HG03354 (cell line): ENCODE measurements at regions not wholly inside any gene's neighbourhood (a gene's known extent, or its start where the extent isn't known, plus 50 kb on each side); places are given as distances from the start of the nearest gene placed in this dataset.
"Not testable (repeated sequence)": the region's sequence is repeated elsewhere in the genome, so short reads cannot be mapped to it uniquely, and the experiment has no call there.

ENCODE experiments used
- ATAC-seq: cut with Tn5 transposase; IDR thresholded peaks from one replicate; pipeline ENCODE4 v1.9.1; 2021; ENCODE audit warnings: mild to moderate bottlenecking; ENCODE audit not compliant: unreplicated experiment, poor library complexity, severe bottlenecking

DNA sequence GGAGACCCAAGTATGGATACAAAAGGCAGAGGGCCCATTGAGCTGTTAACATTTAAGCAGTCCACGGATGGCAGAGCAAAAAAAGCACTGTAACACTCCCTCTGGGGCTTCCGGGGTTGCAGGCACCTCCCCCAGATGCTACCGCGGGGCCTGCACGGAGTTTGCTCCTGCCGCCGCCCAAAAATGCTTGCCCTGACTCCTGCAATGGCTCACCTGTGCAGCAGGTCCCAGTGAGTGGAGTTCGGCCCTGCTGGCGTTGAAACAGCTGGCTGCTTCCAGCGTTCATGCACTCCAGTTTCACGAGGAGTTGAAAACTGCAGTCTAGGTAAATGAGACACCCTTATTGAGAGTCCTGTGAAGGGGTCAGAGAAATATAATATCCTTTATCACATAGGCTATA, 832.8 kb downstream of the NCAM2 start:
- no peak for ATAC-seq

DNA sequence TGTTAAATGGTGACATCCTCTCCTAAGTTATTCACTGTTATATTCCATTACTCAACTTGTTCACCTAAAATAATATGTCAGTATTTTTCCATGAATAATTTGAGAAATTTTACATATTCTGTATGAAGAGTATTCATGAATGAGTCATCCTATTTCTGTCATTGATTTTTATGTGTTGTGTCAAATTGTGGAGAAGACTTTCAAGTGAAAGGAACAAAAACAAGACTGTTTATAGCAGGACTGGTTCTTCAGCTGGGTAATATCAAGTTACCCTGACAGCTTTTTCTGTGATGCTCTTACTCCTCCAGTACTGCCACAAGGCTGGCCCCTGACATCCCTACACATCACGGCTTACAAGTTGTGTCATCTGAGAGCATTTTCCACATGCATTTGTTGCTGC, 847.7 kb downstream of the NCAM2 start:
- ATAC-seq, result no peak

DNA sequence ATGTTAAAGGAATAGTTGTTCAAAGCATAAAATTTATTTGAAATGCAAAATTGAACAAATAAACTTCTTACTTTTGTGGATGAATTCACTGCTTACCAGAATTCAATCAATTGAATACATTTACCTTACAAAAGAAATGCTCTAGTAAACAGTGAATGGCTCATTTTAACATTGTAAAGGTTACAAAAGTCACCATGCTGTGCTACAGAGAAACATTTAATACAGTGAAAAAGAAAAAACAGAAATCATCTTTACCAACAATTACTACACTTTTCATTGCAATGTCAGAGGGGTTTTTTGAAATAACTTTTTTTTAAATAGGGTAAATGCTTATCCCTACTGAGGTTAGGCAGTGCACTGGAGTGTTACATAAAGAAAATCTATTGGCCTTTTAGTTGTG, 853.0 kb downstream of the NCAM2 start:
- ATAC-seq, result no peak

DNA sequence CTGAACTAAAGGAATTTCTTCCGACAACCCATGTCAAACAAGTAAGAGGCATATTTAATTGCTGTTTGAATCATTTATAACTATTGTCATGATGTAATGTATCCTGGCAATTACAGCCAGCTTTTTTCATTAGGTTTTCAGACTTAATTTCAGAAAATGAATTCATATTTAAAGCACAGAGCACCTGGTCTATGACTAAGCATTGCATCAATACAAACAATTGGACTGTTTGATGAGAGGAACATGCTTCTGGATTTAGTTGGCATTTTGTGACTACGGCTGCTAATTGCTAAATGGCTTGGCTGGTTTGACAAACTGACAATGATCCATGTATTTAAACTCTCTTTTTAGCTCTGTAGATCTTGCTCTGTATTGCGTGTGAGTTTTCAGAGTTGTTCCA, 853.4 kb downstream of the NCAM2 start:
- ATAC-seq, result no peak

DNA sequence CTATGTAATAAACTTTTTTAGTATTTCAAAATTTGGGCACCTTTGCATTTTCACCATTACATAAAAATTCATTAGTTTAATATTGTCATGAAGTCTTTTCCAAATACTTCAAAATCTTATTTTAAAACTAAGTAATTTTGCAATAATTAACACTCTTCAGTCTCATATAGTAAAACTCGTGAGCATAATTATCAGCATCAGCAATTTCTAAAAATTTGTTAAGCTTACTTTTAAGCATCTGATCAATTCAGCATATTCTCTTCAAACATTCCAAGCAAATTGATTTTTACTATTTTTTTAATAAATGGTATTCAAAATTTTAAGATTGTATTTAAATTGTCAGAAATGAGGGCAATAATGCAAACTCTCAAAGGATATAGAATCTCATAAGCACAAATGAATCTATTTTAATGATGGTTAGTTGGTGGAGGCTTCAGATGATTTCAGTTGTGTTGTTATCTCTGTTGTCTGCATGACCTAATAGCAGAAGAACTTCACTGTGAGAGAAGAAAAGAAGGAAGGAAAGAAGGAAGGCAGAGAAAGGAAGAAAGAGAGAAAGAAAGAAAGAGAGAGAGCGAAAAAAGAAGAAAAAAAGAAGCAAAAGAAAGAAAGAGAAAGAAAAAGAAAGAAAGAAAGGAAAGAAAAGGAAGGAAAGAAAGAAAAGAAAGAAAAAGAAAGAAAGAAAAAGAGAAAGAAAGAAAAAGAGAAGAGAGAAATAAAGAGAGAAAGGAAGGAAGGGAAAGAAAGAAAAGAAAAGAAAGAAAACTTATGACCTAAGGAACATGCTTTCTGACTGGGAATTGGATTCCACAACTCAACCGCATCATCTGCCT, 860.5 kb downstream of the NCAM2 start:
- no peak for ATAC-seq

DNA sequence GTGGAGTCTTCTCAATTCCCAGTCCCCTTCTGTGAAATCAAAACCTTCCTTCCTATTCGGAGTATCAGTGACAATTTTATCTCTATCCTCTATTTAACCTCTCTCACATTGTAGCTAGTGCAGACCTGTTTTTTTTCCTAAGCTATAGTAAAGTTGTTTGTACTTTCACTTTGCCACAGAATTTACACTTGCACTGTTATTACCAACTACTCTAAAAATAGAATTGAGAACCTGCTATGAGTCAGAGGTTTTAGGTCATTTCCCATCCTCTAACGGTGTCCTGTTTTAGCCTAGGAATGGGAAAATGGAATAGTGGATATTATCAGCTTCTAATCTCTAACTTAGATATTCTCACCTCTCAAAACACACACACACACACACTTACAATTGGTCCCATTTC, 862.7 kb downstream of the NCAM2 start:
- ATAC-seq, result no peak

DNA sequence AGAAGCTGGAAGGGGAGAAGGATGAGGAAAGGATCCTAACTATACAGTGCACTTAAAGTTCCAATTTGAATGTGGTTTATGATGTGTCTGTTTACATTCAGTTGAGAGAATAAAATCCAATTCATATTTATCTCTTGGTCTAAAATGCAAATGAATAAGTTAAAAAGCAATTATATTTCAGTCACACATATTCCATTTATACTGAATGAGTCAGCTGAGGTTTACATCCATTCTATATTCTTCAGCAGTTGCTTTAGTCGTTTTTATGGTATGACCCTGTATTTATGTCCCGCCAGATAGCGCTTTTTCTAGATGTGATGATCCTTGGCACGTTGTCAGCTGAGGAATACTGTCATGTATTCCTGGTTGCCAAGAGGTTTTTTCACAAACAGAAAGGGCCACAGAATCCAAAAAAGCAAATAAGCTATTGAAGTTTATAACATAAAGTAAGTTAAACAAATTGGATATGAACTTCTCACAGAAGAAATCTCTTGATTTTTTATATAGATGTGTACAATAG, 866.2 kb downstream of the NCAM2 start:
- no peak for ATAC-seq

DNA sequence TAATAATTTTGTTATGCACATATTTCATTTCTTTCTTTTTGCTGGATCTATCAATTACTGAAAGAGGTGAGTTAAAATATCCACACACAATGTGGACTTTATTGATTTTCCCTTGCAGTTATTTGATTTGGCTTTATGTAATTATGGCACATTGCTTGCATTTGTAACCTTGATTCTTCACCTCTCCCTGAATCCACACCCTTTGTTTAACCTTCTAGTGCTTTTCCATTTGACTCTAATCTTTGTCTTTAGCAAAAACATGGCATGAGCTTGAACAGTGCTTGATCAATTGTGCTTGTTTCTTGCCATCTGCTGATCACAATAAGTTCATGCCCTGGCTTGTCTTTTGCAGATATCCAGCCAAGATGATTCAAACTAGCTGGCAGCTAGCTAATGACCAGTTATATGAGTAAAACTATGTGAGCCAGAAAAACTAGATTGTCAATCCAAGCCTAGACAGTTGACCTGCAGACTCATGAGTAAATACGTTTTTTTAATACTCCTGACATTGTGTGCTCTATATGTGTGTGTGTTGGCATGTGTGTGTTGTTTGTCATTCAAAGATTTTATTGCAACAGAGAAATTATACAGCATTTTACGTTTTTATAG, 899.2 kb downstream of the NCAM2 start:
- ATAC-seq, result no peak

DNA sequence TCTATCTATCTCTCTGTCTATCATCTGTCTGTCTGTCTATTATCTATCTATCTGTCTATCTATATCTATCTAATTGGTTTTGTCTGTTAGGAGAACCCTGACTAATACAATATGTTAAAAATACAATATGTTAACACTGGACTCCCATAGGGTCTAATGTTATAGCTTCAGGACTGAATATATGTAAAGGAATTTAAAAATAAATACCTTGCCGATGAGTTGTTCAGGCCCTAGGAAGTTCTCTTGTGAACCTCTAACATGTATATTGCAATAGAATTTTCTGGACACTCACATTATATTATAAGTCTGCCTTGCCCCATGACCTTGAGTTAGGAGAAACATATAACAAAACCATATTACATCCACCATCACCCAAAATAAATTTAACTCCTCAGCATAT, 900.6 kb downstream of the NCAM2 start:
- ATAC-seq, result no peak

DNA sequence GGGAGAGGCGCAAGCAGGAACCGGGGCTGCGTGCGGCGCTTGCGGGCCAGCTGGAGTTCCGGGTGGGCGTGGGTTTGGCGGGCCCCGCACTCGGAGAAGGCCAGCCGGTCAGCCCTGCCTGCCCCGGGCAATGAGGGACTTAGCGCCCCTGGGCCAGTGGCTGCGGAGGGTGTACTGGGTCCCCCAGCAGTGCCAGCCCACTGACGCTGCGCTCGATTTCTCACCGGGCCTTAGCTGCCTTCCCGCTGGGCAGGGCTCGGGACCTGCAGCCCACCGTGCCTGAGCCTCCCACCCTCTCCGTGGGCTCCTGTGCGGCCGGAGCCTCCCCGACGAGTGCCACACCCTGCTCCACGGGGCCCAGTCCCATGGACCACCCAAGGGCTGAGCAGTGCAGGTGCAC, 904.2 kb downstream of the NCAM2 start:
- ATAC-seq, result not testable (repeated sequence)

DNA sequence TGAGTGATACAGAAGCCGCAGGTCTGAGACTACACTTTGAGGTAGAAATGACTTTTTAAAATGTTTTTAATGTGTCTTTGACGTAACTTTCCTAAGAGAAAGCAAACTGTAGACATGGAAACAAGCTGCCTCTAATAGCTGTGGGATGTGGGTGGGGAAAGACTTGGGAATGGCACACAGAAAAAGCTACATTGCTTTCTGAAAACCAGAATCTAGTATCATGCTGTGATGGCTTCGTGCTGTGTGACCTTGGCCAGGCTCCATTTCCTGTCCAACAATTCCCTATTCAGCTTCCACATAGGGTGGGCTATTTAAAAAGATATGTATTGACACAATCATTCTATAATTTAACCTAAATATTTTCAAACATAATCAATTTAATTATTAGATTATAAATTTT, 909.1 kb downstream of the NCAM2 start:
- ATAC-seq, result no peak

DNA sequence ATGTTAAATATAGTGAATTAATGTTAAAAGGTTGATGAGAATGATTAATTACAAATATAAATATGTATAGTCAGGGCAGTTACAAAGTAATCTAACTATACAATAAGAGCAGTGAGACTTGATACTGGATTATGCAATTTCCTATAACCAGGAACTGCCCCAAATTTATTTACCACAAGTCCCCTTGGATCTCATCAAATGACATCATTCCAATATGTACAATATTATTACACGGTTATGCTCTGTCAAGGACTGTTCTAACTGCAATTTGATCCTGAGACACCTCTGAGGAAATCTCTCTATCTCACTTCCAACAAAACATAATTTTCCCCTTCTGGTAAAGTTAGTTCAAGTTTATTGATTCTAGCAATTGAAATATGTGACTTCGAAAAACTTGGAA, 917.6 kb downstream of the NCAM2 start:
- ATAC-seq, result no peak

DNA sequence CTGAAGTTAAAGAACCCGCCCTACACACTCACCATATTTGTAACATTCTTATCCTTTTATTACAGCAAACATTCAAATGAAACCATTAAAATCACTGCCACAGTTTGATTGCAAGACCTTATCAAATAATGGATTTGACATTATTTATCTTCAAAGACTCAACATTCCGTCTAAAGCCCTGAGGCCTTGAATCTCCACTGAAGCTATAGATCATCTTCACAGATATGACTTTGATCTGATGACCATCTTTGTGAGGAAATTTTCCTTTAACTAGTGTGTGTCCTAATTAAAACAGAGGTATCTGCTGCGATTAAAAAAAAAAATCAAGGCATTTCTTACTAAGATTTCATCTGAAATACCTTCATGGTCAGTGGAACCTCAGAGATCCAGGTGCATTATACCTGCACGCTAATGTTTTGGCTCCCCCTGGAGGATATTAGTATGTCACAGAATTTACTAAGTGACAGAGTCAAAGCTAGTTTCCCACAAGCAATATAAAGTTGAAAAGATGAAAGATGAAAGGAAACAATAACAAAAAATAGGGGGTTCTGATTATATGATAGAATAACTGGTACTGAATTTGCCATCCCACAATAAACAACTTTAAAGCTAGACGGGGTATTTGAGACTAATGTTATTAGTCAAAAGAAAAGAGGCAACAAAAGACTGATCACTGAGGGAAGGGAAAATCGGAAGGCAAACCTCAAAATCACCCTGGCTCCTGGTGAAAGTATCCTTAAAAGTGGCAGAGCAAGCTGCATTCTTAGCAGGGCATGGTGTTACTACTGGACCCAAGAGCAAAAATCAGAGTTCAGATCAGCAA, 923.4 kb downstream of the NCAM2 start:
- ATAC-seq, result no peak

DNA sequence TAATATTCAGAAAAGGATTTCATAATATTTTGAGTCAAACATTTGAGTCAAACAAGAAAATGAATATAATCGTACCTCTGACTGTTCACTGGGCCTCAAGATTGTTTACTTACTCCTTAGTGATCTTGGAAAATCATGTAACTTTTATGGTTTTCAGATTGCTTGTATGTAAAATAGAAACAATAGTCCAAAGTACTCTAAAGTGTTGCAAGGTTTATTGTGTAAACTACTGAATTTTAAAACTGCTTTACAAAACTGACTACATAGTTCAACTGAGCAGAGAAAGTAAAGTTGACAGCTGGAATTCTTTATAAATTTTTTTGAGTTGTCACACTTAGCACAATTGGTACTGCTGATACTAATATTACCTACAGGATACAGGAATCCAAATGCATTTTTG, 931.0 kb downstream of the NCAM2 start:
- no peak for ATAC-seq

DNA sequence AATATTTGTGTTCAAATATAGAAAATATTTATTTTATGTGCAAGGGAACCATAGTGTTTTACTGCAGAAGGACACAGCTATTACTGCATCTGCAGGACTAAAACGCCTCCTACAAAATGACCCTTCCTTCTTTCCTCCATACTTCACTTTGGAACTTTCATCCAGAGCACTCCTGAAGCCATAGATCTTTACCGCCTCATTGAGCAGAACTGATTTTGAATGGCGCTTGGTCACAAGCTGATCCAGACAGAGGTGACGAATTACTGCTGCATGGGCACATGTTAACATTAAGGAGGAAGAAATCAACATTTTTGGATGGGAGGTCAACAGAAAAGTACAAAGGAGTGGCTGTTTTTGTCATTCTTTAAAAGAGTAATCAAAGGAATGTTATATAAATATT, 931.6 kb downstream of the NCAM2 start:
- no peak for ATAC-seq

DNA sequence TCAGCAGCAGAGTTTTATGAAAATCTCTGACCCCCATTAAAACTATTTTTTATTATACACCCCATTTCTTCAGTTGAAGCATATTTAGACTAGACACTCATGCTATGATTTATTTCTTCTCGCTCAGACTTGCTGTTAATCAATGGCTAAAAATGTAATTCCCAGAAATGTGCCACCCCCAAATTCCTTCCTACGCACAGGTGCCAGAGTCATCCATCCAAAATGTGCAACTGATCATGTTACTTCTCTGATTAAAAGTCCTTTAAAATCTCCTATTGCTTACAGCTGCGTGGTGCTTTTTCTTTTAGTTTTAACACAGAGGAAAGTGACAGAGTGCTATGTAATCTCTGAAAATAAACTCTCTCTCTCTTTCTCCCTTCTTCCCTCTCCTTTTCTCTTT, 954.4 kb downstream of the NCAM2 start:
- no peak for ATAC-seq

DNA sequence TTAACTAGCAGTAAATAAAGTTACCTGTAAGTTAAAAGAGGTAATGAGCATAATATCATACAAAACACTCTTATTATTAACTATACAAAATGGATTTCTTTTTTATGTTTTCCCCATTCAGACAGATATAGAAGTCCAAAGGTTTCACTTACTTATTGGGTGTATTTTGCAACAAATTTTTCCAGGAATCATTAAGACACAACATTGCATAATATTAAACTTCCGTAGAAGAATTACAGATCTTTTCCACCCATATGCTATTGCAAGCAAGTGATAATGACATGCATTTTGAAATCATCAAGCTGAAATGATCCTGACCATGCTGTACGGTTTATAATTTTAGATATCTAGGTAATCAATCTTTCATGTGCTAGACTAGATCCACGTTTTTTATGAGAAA, 957.0 kb downstream of the NCAM2 start:
- ATAC-seq, result no peak

DNA sequence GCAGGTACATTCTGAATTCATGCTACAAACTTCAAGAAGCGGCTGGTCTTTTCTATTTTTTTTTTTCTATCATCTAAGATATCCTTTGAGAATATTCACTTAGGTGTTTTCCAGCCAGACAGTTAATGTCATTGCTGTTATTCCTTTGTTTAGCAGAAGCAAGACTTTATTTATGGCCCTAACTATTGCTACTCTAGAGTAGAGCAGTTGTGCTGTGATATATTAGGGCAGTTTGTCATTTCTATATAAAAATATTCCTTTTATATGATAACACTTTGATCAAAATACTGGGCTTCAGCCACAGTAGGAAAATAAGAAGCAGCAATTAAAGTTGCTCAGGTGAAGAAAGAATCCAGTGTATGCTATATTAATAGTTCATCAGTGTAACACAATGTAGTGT, 959.3 kb downstream of the NCAM2 start:
- ATAC-seq, result no peak

DNA sequence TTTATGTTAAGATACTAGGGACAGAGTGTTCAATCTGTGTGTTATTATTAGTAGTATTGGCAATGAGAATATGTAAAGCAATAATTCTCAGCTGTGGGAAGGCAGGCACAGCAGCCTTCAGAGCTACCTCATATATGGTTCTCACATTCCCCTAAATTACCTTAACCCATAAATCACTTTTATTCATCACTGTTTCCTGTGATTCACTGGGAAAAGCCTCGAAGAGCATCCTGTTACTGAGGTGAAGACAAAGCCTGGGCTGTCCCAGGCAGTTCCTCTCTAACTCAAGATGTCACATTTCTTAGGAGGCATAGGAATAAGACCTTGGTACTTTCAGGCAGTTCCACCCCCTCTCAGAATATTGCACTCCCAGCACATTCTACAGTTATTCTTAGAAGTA, 965.7 kb downstream of the NCAM2 start:
- no peak for ATAC-seq

DNA sequence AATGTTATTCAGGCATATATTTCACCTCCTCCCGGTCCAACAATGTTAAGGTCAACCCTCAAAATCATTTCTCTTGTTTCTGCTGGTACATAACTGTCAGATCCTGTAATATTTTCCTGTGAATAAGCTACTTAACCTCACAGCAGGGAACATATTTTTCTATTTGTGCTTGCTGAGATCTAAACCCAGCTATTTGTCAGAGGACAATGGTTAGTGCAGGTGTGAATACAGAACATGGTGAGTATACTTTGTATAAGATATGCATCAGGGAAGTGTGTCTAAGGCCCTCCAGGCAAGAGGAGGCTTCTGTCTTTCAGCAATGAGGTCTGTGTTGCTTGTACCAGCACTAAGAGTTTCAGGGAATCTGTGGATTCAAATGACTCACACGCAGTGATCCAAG, 970.6 kb downstream of the NCAM2 start:
- no peak for ATAC-seq

DNA sequence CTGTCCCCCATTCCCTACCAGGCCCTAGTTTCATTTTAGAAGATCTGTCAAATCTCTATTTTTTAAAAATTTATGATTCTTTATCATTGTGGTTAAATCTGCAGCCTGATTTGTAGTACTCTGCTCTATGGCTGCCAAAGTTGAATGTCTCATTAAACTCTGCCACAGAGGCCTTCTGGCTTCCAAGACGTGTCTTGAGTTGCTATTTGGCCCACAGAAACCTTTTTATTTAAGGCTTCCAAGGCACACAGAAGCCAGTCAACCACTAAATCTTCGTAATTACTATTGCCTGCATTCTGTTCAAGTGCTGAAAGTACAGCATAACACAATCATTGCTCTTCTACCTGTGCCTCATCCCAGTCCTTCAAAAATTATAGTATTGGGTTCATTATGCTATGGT, 971.0 kb downstream of the NCAM2 start:
- ATAC-seq, result no peak
